GM18873 (cell line): ENCODE measurements at regions not wholly inside any gene's neighbourhood (a gene's known extent, or its start where the extent isn't known, plus 50 kb on each side); places are given as distances from the start of the nearest gene placed in this dataset.
"Not testable (repeated sequence)": the region's sequence is repeated elsewhere in the genome, so short reads cannot be mapped to it uniquely, and the experiment has no call there.

Experiments
- ATAC-seq: cut with Tn5 transposase; IDR thresholded peaks from one replicate; pipeline ENCODE4 v1.9.1; 2021; ENCODE audit warnings: mild to moderate bottlenecking, moderate library complexity, moderate number of reproducible peaks; ENCODE audit not compliant: unreplicated experiment, low FRiP score

DNA sequence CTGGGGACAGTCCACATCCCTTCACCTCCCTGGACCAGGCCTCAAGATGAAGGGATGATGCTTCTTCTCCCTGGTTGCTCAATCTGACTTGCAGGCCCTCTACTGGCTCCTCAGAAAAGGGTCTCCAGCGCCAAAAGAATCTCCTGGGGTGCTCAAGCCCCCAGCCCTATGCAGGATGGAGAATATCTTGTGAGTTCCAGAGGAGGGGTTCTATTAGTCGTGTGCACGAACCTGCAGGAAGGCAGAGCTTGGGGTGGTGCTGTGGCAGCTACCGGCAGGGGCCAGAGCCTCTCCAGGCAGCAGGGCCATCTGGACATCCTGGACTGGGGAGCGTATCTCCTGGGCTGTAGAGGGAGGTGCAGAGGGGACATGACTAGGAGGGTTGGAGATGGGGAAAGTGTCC is 1339.5 kb downstream of the BRD1 start:
- no peak for ATAC-seq

GRCh38 chr22:48486558-48486957 is 1341.1 kb downstream of the BRD1 start:
- ATAC-seq: no peak

GRCh38 chr22:48486134-48486532 is 1341.5 kb downstream of the BRD1 start:
- no peak for ATAC-seq

GRCh38 chr22:48485149-48486133 is 1342.2 kb downstream of the BRD1 start:
- ATAC-seq: no peak

GRCh38 chr22:48483764-48484528 is 1343.7 kb downstream of the BRD1 start:
- no peak for ATAC-seq

DNA sequence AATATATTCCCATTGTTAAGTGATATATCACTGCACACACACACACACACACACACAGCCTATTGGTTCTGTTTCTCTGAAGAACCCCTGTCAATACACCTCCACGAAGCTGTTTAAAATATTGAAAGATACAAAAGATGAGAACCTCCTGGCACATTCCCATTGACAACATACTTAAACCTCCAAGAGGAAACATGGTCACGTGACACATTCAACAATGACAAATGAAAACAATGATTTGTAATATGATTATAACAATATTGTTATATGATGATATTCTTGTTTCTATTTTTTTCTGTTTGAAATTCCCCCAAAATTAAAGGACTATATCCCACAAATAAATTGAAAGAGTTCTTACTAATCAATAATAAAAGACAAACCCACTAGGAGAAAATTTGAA is 1344.9 kb downstream of the BRD1 start:
- ATAC-seq: no peak

- not testable (repeated sequence) for ATAC-seq
Measured at GRCh38 chr22:48482198-48482597, 1345.5 kb downstream of the BRD1 start.

GRCh38 chr22:48481748-48482147 is 1345.9 kb downstream of the BRD1 start:
- ATAC-seq: no peak

DNA sequence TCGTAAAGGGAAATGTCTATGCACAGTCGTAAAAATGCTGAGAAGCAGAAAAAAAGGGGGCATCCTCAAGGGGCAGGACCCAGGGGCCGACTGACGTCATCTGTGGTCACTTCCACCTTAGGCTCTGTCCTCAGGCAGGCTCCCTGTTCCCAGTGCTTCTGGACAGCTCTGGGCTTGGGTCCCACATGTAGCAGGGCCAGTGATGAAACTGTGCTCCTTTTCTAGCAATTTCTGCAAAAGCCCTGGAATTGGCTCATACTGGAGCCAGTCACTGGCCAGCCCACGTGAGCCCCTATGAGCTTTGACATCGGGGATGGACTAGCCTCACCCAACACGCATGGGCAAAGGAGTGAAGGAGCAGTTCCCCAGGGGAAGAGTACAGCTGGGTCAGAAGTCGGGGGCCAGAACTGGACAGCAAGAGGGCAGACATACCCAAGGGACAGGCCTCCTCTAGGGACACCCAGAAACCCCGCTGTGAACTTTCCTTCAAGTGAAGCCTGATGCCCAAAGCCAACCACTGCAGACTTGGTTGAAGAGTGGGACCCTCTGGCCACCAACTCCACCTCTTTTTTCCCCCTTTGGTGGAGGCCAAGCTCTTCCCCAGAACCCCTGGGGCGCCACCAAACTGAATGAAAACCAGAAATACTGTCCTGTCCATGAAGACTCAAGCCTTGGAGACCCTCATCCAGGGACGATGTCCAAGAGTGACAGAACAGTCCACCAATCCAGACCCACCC is 1349.0 kb downstream of the BRD1 start:
- no peak for ATAC-seq

DNA sequence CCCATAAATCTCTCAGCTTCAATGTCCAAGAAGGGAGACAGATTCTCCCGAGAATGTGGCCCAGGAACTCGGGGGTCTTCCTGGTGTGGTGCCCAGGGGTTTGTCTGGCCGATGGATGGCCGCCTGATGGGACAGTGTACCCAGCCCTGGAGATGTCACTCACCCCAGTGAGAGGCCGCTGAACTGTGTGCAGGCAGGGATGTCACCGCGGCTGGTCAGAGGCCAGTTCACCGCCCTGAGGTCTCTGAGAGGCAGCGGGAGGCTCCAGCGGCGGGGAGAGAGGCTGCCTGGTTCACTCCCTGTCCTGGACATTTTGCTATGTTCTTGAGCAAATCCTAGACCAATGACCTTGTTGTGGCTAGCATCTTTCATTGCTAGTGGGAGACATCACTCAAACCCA is 1349.5 kb downstream of the BRD1 start:
- ATAC-seq: no peak

DNA sequence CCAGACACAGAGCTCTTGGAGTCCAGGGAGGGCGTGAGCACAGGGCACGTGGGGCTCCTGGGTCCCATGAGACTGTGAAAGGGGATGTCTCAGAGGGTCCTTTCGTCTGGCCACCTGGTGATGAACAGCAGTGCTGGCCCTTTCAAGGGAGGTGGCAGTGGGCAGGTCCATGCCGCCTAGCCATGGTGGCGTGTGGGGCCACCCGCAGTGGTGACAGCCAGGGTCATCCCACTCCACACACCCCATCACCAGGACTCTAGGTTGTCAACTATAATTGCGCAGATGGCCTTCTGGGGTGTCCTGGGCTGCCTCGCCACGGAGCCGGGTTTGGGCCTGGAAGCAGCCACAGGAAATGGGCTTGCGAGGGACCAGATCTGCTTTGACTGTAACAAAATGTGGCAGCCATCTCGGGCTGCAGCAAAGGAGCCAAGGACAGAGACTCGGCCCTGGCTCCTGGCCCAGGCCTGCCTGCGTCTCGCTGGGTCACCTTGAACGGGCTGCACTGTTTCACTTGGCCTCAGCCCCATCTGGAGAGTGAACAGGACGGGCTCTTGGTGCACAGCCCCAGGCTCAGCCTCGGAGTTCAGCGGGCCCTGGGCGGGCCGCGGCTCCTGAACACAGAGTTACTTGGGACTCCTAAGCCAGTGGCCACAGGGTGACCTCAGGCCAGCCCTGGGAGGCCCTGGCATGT is 1350.5 kb downstream of the BRD1 start:
- no peak for ATAC-seq

DNA sequence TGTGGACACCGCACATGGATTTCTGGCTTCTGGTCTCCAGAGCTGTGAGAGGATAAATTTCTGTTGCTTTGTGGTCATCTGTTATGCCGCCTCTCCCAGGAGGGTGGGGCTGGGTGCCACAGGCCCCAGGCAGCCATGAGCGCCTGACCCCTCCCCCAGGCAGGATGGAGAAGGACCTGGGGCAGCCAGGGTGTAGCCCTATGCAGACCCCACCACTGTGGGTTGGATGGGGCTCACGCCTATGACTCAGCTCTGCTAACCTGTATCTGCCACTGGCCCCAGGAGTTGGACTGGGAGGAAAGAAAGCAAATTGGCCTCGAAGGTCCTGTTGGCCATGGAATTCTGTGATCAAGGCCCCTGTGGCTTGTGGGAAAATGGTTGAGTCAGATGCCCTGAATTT is 1351.1 kb downstream of the BRD1 start:
- no peak for ATAC-seq

GRCh38 chr22:48475661-48476345 is 1351.9 kb downstream of the BRD1 start:
- no peak for ATAC-seq

- ATAC-seq: no peak
Measured at GRCh38 chr22:48474881-48475280, 1352.8 kb downstream of the BRD1 start.

DNA sequence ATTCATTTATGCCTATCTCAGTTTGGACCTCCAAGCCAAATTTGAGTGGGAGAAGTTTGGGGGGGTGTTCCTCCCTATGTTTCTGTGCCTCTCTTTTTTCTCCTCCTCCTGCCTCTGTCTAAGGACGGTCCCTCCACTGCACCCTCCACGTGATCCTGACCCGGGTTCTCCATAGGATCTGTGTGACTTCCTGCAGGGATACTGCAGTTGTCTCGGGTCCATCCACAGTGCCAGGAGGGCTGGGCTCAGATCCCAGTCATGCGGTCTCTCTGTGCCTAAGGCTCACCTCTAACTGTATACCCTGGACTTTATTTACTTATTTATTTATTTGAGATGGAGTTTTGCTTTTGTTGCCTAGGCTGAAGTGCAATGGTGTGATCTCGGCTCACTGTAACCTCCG is 1354.5 kb downstream of the BRD1 start:
- ATAC-seq: no peak

DNA sequence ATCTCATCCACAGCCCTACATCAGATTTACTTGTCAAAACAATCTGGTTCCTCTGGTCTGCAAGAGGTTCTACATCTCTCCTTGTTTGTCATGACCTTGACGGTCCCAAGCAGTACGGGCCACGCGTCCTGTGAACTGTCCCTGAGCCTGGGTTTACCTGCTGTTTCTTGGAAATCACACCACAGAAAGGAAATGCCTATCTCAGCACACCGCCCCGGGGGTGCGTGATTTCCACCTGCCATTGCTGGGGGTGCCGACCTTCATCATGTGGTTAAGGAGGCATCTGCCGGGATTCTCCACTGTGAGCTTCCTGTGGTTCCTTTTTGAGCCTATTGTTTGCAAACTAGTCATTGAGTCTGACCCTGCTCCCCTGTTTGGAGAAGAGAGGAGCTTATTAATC is 1363.4 kb downstream of the BRD1 start:
- ATAC-seq: no peak

- ATAC-seq: no peak
Measured at GRCh38 chr22:48459859-48460823, 1367.5 kb downstream of the BRD1 start.

- no peak for ATAC-seq
Measured at GRCh38 chr22:48459259-48459658, 1368.4 kb downstream of the BRD1 start.

DNA sequence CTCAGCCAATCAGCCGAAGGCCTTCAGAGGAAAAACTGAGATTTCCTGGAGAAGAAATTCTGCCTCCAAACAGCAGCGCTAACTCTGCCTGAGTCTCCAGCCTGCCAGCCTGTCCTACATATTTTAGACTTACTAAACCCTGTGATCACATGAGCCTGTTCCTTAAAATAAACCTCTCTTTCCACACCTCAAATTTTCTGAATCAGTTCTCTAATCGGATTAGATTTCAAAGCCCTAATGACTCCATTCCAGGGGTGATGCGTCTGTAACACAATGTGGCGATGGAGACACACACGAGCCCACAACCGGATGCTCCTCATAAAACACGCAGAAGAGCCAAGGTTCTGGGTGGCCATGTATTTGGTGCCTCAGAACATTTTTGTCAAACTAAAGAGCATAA is 1371.2 kb downstream of the BRD1 start:
- ATAC-seq: no peak
